WTC11 (cell line): ENCODE measurements at regions not wholly inside any gene's neighbourhood (a gene's known extent, or its start where the extent isn't known, plus 50 kb on each side); places are given as distances from the start of the nearest gene placed in this dataset.

Experiments used
- ATAC-seq: fragments of 200-7000 bp; cut with Tn5 transposase; 2 replicates; pipeline ENCODE4 v1.10.0; 2021; ENCODE audit warnings: mild to moderate bottlenecking, moderate library complexity
- CTCF ChIA-PET: fragments of 300-600 bp; sonication (Branson Sonifier 250); formaldehyde crosslinking; loops from one replicate; lab custom pipeline; 2021; ENCODE audit warnings: antibody characterized with exemption; lab: Charles Lee
- POLR2A ChIA-PET: fragments of 350-600 bp; sonication (Branson Sonifier 250); formaldehyde crosslinking; loops from one replicate; lab custom pipeline; 2021; ENCODE audit warnings: antibody characterized with exemption; lab: Charles Lee
- DNase-seq: peaks from one replicate; pipeline ENCODE4 v3.0.0; 2021; ENCODE audit warnings: low spot score
- H3K27ac Mint-ChIP-seq: 2 replicates; pipeline ENCODE4 v1.8.0; 2021; ENCODE audit warnings: mixed read lengths
- H3K27me3 Mint-ChIP-seq: 2 replicates; pipeline ENCODE4 v1.8.0; 2021; ENCODE audit warnings: low read depth, mild to moderate bottlenecking, moderate library complexity, mixed read lengths
- H3K36me3 Mint-ChIP-seq: 2 replicates; pipeline ENCODE4 v1.8.0; 2021; ENCODE audit warnings: mixed read lengths
- H3K4me1 Mint-ChIP-seq: 2 replicates; pipeline ENCODE4 v1.8.0; 2022; ENCODE audit warnings: mixed read lengths
- H3K4me3 Mint-ChIP-seq: 2 replicates; pipeline ENCODE4 v1.8.0; 2021; ENCODE audit warnings: mild to moderate bottlenecking, moderate library complexity, mixed read lengths
- H3K9me3 Mint-ChIP-seq: 2 replicates; pipeline ENCODE4 v1.8.0; 2021; ENCODE audit warnings: mixed read lengths
- AFF4 ChIP-seq: sonication (generic); formaldehyde crosslinking; IDR thresholded peaks from 2 replicates; pipeline ENCODE4 v1.8.1; 2023; ENCODE audit warnings: mild to moderate bottlenecking, missing genetic modification reagents, borderline replicate concordance
- CBFB ChIP-seq: sonication (generic); formaldehyde crosslinking; IDR thresholded peaks from 2 replicates; pipeline ENCODE4 v1.8.1; 2022; ENCODE audit warnings: mild to moderate bottlenecking, low read depth, missing genetic modification reagents
- E2F1 ChIP-seq: sonication (generic); formaldehyde crosslinking; IDR thresholded peaks from 2 replicates; pipeline ENCODE4 v1.8.0; 2022; ENCODE audit warnings: mild to moderate bottlenecking, missing genetic modification reagents
- E2F4 ChIP-seq: sonication (generic); formaldehyde crosslinking; IDR thresholded peaks from 2 replicates; pipeline ENCODE4 v1.8.1; 2022; ENCODE audit warnings: low read depth, mild to moderate bottlenecking, moderate library complexity, missing genetic modification reagents, borderline replicate concordance
- ESRRA ChIP-seq: sonication (generic); formaldehyde crosslinking; IDR thresholded peaks from 2 replicates; pipeline ENCODE4 v1.8.1; 2022; ENCODE audit warnings: mild to moderate bottlenecking, missing genetic modification reagents, borderline replicate concordance
- FOXJ3 ChIP-seq: sonication (generic); formaldehyde crosslinking; IDR thresholded peaks from 2 replicates; pipeline ENCODE4 v1.9.0; 2021; ENCODE audit warnings: missing genetic modification reagents, mild to moderate bottlenecking, borderline replicate concordance
- GTF2I ChIP-seq: fragments of 250-450 bp; sonication (Bioruptor Pico); conservative IDR thresholded peaks from 2 replicates; pipeline ENCODE4 v1.4.0; 2021; ENCODE audit warnings: mild to moderate bottlenecking
- KAT7 ChIP-seq: sonication (generic); formaldehyde crosslinking; IDR thresholded peaks from 2 replicates; pipeline ENCODE4 v1.8.1; 2023; ENCODE audit warnings: missing genetic modification reagents, mild to moderate bottlenecking, borderline replicate concordance
- NR3C1 ChIP-seq: sonication (generic); formaldehyde crosslinking; conservative IDR thresholded peaks from 2 replicates; pipeline ENCODE4 v1.8.1; 2023; ENCODE audit warnings: low read depth, mild to moderate bottlenecking, missing genetic modification reagents
- OVOL2 ChIP-seq: fragments of 250-450 bp; sonication (Bioruptor Pico); IDR thresholded peaks from 2 replicates; pipeline ENCODE4 v1.9.0; 2021; ENCODE audit warnings: mild to moderate bottlenecking, borderline replicate concordance
- STAT6 ChIP-seq: sonication (generic); formaldehyde crosslinking; conservative IDR thresholded peaks from 2 replicates; pipeline ENCODE4 v1.8.1; 2023; ENCODE audit warnings: mild to moderate bottlenecking, low read depth, missing genetic modification reagents, moderate library complexity
- TCF7 ChIP-seq: sonication (generic); formaldehyde crosslinking; IDR thresholded peaks from 2 replicates; pipeline ENCODE4 v1.8.0; 2022; ENCODE audit warnings: mild to moderate bottlenecking, low read depth, missing genetic modification reagents, moderate library complexity
- TEAD1 ChIP-seq: sonication (generic); formaldehyde crosslinking; IDR thresholded peaks from 2 replicates; pipeline ENCODE4 v1.8.0; 2022; ENCODE audit warnings: mild to moderate bottlenecking, missing genetic modification reagents
- TEAD4 ChIP-seq: sonication (generic); formaldehyde crosslinking; IDR thresholded peaks from 2 replicates; pipeline ENCODE4 v1.8.0; 2022; ENCODE audit warnings: mild to moderate bottlenecking, missing genetic modification reagents
- ZBTB21 ChIP-seq: sonication (generic); formaldehyde crosslinking; IDR thresholded peaks from 2 replicates; pipeline ENCODE4 v1.8.1; 2023; ENCODE audit warnings: mild to moderate bottlenecking, missing genetic modification reagents, borderline replicate concordance
- ZNF138 ChIP-seq: sonication (generic); formaldehyde crosslinking; conservative IDR thresholded peaks from 2 replicates; pipeline ENCODE4 v1.8.1; 2022; ENCODE audit warnings: mild to moderate bottlenecking, moderate library complexity, missing genetic modification reagents
- ZNF317 ChIP-seq: sonication (generic); formaldehyde crosslinking; IDR thresholded peaks from 2 replicates; pipeline ENCODE4 v1.8.1; 2023; ENCODE audit warnings: low read depth, mild to moderate bottlenecking, moderate library complexity, missing genetic modification reagents, borderline replicate concordance
- ZNF423 ChIP-seq: fragments of 250-450 bp; sonication (Bioruptor Pico); IDR thresholded peaks from 2 replicates; pipeline ENCODE4 v2.1.2; 2022; ENCODE audit warnings: mild to moderate bottlenecking, moderate library complexity
- ZNF425 ChIP-seq: fragments of 250-450 bp; sonication (Bioruptor Pico); conservative IDR thresholded peaks from 2 replicates; pipeline ENCODE4 v1.9.0; 2021; ENCODE audit warnings: mild to moderate bottlenecking
- ZNF512 ChIP-seq: sonication (generic); formaldehyde crosslinking; IDR thresholded peaks from 2 replicates; pipeline ENCODE4 v1.8.1; 2022; ENCODE audit warnings: missing genetic modification reagents, borderline replicate concordance
- ZSCAN18 ChIP-seq: fragments of 250-450 bp; sonication (Bioruptor Pico); IDR thresholded peaks from 2 replicates; pipeline ENCODE4 v2.1.2; 2022; ENCODE audit warnings: mild to moderate bottlenecking, moderate library complexity

- TF ChIP-seq AFF4 (CRISPR knock-in tag) (no peak), TCF7 (CRISPR knock-in tag) (no peak)
Measured at GRCh38 chr15:35139822-35140221, 54.7 kb upstream of the NANOGP8 start (continued).

GRCh38 chr15:35137190-35137574 lies 52.1 kb upstream of the NANOGP8 start:
- peaks cover 2% of the 10 kb centered on the region for H3K36me3 Mint-ChIP-seq
- CTCF ChIA-PET: interaction anchor here (0.6 to 1.4 kb wide), 3 partner anchors 116 to 408 kb away, joined by 3 to 7 read pairs (median 3); no protein-coding TSS in a partner anchor

More at GRCh38 chr15:35137190-35137574, 52.1 kb upstream of the NANOGP8 start:
- Mint-ChIP-seq H3K4me3 (no peak overlapping the region), H3K9me3 (peaks cover 7% of the 10 kb centered on the region), H3K27ac (no peak overlapping the region), H3K27me3 (no peaks in the 10 kb centered on the region), H3K4me1 (peaks cover 5% of the 10 kb centered on the region)
- TF ChIP-seq CBFB (CRISPR knock-in tag) (no peak), TEAD4 (CRISPR knock-in tag) (no peak), FOXJ3 (no peak), KAT7 (CRISPR knock-in tag) (no peak), ZBTB21 (CRISPR knock-in tag) (no peak), ZNF317 (CRISPR knock-in tag) (no peak), ESRRA (no peak), ZNF512 (CRISPR knock-in tag) (no peak), E2F4 (no peak), NR3C1 (CRISPR knock-in tag) (no peak), ZNF425 (no peak), STAT6 (CRISPR knock-in tag) (no peak), TEAD1 (CRISPR knock-in tag) (no peak), GTF2I (CRISPR knock-in tag) (no peak), ZSCAN18 (CRISPR knock-in tag) (no peak), ZNF138 (no peak), E2F1 (CRISPR knock-in tag) (no peak), OVOL2 (no peak), ZNF423 (no peak)
- DNase-seq: no peak
- POLR2A ChIA-PET: no interaction called here
- no peak for ATAC-seq
